Epithelial cell of prostate (primary cell): ENCODE measurements at regions not wholly inside any gene's neighbourhood (a gene's known extent, or its start where the extent isn't known, plus 50 kb on each side); places are given as distances from the start of the nearest gene placed in this dataset.

ENCODE experiments used
- DNase-seq: peaks from one replicate; pipeline ENCODE4 v3.0.0-alpha.2; 2011; ENCODE audit warnings: low read depth, low spot score
- H3K27ac ChIP-seq: fragments of 450-650 bp; 2 replicates; pipeline ENCODE4 v1.5.1; 2017; ENCODE audit warnings: mild to moderate bottlenecking

- peak overlapping the region; percentile 55 for H3K27ac ChIP-seq
Measured at GRCh38 chr6:71395731-71396409, 107.3 kb downstream of the OGFRL1 start.

GRCh38 chr6:71396410-71396801 is 107.8 kb downstream of the OGFRL1 start:
- H3K27ac ChIP-seq: peak overlapping the region; percentile 55
- DNase-seq: no peak

More at GRCh38 chr6:71395731-71396409, 107.3 kb downstream of the OGFRL1 start:
- no peak for DNase-seq

- DNase-seq: no peak
- no peak overlapping the region for H3K27ac ChIP-seq
Measured at GRCh38 chr6:71399279-71399678, 110.7 kb downstream of the OGFRL1 start.

- H3K27ac ChIP-seq: no peak overlapping the region
- DNase-seq: no peak
Measured at GRCh38 chr6:71400852-71401251, 112.2 kb downstream of the OGFRL1 start.

GRCh38 chr6:71402096-71402495 is 113.5 kb downstream of the OGFRL1 start:
- no peak overlapping the region for H3K27ac ChIP-seq
- no peak for DNase-seq

GRCh38 chr6:71403422-71404134 is 115.0 kb downstream of the OGFRL1 start:
- peak overlapping the region; percentile 92 for H3K27ac ChIP-seq
- no peak for DNase-seq

GRCh38 chr6:71404145-71404966 is 115.7 kb downstream of the OGFRL1 start:
- DNase-seq: peak; percentile 49
- peak overlapping the region; percentile 92 for H3K27ac ChIP-seq

- no peak for DNase-seq
- peak overlapping the region; percentile 92 for H3K27ac ChIP-seq
Measured at GRCh38 chr6:71404967-71405278, 116.3 kb downstream of the OGFRL1 start.

- H3K27ac ChIP-seq: peak overlapping the region; percentile 92
Measured at GRCh38 chr6:71405416-71405815, 116.8 kb downstream of the OGFRL1 start.

GRCh38 chr6:71406865-71407860 is 118.6 kb downstream of the OGFRL1 start:
- DNase-seq: no peak
- H3K27ac ChIP-seq: peak overlapping the region; percentile 92

More at GRCh38 chr6:71405416-71405815, 116.8 kb downstream of the OGFRL1 start:
- DNase-seq: no peak

- peak overlapping the region; percentile 92 for H3K27ac ChIP-seq
- no peak for DNase-seq
Measured at GRCh38 chr6:71408787-71409723, 120.4 kb downstream of the OGFRL1 start.

GRCh38 chr6:71410164-71410566 is 121.6 kb downstream of the OGFRL1 start:
- H3K27ac ChIP-seq: peak overlapping the region; percentile 92
- DNase-seq: peak; percentile 92

GRCh38 chr6:71410681-71411080 is 122.1 kb downstream of the OGFRL1 start:
- no peak for DNase-seq
- peak overlapping the region; percentile 92 for H3K27ac ChIP-seq

- H3K27ac ChIP-seq: peak overlapping the region; percentile 92
- no peak for DNase-seq
Measured at GRCh38 chr6:71411882-71412281, 123.3 kb downstream of the OGFRL1 start.

GRCh38 chr6:71412559-71413140 is 124.0 kb downstream of the OGFRL1 start:
- H3K27ac ChIP-seq: peak overlapping the region; percentile 92
- no peak for DNase-seq

- peak overlapping the region; percentile 92 for H3K27ac ChIP-seq
- no peak for DNase-seq
Measured at GRCh38 chr6:71414486-71414885, 125.9 kb downstream of the OGFRL1 start.

GRCh38 chr6:71419217-71420094 is 130.8 kb downstream of the OGFRL1 start:
- DNase-seq: no peak
- H3K27ac ChIP-seq: peak overlapping the region; percentile 65
